RCC 7860 (cell line): ENCODE measurements at regions not wholly inside any gene's neighbourhood (a gene's known extent, or its start where the extent isn't known, plus 50 kb on each side); places are given as distances from the start of the nearest gene placed in this dataset.
"Not testable (repeated sequence)": the region's sequence is repeated elsewhere in the genome, so short reads cannot be mapped to it uniquely, and the experiment has no call there.

ENCODE experiments used
- DNase-seq: peaks from one replicate; pipeline ENCODE4 v3.0.0-alpha.2; 2015; ENCODE audit warnings: low spot score
- FAIRE-seq: peaks from 2 replicates; lab custom pipeline; 2012; peaks lifted over from hg19 to GRCh38; lab: Jason Lieb, UNC

GRCh38 chr4:112708772-112709171 lies 71.8 kb downstream of the LARP7 start:
- no peak for FAIRE-seq
- DNase-seq, result no peak

- no peak for FAIRE-seq
- DNase-seq, result no peak
These were observed 78.3 kb downstream of the LARP7 start for GRCh38 chr4:112714922-112715901.

GRCh38 chr4:112717856-112718255 lies 80.9 kb downstream of the LARP7 start:
- DNase-seq, result no peak
- FAIRE-seq, result no peak

- FAIRE-seq, result no peak
These were observed 84.7 kb downstream of the LARP7 start for GRCh38 chr4:112721627-112722026.

GRCh38 chr4:112726041-112726440 lies 89.1 kb downstream of the LARP7 start:
- no peak for DNase-seq
- FAIRE-seq, result no peak

More at GRCh38 chr4:112721627-112722026, 84.7 kb downstream of the LARP7 start:
- no peak for DNase-seq

GRCh38 chr4:112727728-112728127 lies 90.8 kb downstream of the LARP7 start:
- DNase-seq, FAIRE-seq: not testable (repeated sequence)

- no peak for FAIRE-seq
These were observed 94.8 kb downstream of the LARP7 start for GRCh38 chr4:112731715-112732114.

GRCh38 chr4:112732142-112732541 lies 95.2 kb downstream of the LARP7 start:
- DNase-seq (no peak), FAIRE-seq (no peak)

More at GRCh38 chr4:112731715-112732114, 94.8 kb downstream of the LARP7 start:
- no peak for DNase-seq

GRCh38 chr4:112735474-112735951 lies 98.6 kb downstream of the LARP7 start:
- FAIRE-seq (no peak), DNase-seq (no peak)

GRCh38 chr4:112736718-112737135 lies 99.8 kb downstream of the LARP7 start:
- FAIRE-seq, result no peak

GRCh38 chr4:112739442-112739841 lies 102.5 kb downstream of the LARP7 start:
- DNase-seq (no peak), FAIRE-seq (no peak)

More at GRCh38 chr4:112736718-112737135, 99.8 kb downstream of the LARP7 start:
- no peak for DNase-seq

- FAIRE-seq, result no peak
- DNase-seq, result peak; percentile 34
These were observed 110.1 kb downstream of the LARP7 start for GRCh38 chr4:112747036-112747435.

- no peak for DNase-seq
These were observed 111.5 kb downstream of the LARP7 start for GRCh38 chr4:112748352-112748878.

GRCh38 chr4:112750749-112751148 lies 113.8 kb downstream of the LARP7 start:
- not testable (repeated sequence) for FAIRE-seq, DNase-seq

More at GRCh38 chr4:112748352-112748878, 111.5 kb downstream of the LARP7 start:
- FAIRE-seq, result no peak

GRCh38 chr4:112751447-112751846 lies 114.5 kb downstream of the LARP7 start:
- FAIRE-seq, result no peak
- DNase-seq, result no peak

GRCh38 chr4:112752061-112752460 lies 115.1 kb downstream of the LARP7 start:
- FAIRE-seq (no peak), DNase-seq (no peak)

GRCh38 chr4:112752510-112752909 lies 115.6 kb downstream of the LARP7 start:
- DNase-seq (no peak), FAIRE-seq (no peak)

- no peak for DNase-seq
- no peak for FAIRE-seq
These were observed 116.4 kb downstream of the LARP7 start for GRCh38 chr4:112753333-112753732.

GRCh38 chr4:112759313-112759712 lies 122.4 kb downstream of the LARP7 start:
- DNase-seq, result no peak
- FAIRE-seq, result no peak

- FAIRE-seq (no peak), DNase-seq (peak; percentile 16)
These were observed 128.5 kb downstream of the LARP7 start for GRCh38 chr4:112765317-112765974.

GRCh38 chr4:112766422-112766821 lies 129.5 kb downstream of the LARP7 start:
- FAIRE-seq (no peak), DNase-seq (no peak)
